Trophoblast cell (in vitro differentiated cells and primary cell): ENCODE measurements at regions not wholly inside any gene's neighbourhood (a gene's known extent, or its start where the extent isn't known, plus 50 kb on each side); places are given as distances from the start of the nearest gene placed in this dataset.
A peak's percentile ranks its signal among the peaks of the same experiment; 100 is the strongest.

Experiments
- DNase-seq, 2 donors: peaks; one replicate each; pipeline ENCODE4 v3.0.0-alpha.2; 2016
- H2AFZ ChIP-seq: 2 replicates; pipeline ENCODE4 v1.6.1; 2013; ENCODE audit warnings: low read length, moderate library complexity, mild to moderate bottlenecking; ENCODE audit not compliant: insufficient read depth, poor library complexity
- H2AK5ac ChIP-seq: 2 replicates; pipeline ENCODE4 v1.6.1; 2013; ENCODE audit warnings: mild to moderate bottlenecking, low read length
- H2BK120ac ChIP-seq: 2 replicates; pipeline ENCODE4 v1.6.1; 2013; ENCODE audit warnings: low read length, mild to moderate bottlenecking, moderate library complexity; ENCODE audit not compliant: insufficient read depth, poor library complexity
- H2BK12ac ChIP-seq: 2 replicates; pipeline ENCODE4 v1.6.1; 2013; ENCODE audit warnings: mild to moderate bottlenecking, low read length, moderate library complexity
- H2BK5ac ChIP-seq: 2 replicates; pipeline ENCODE4 v1.6.1; 2013; ENCODE audit warnings: low read length, low read depth, moderate library complexity, mild to moderate bottlenecking; ENCODE audit not compliant: poor library complexity
- H3K14ac ChIP-seq: 2 replicates; pipeline ENCODE4 v1.6.1; 2013; ENCODE audit warnings: mild to moderate bottlenecking, low read length
- H3K18ac ChIP-seq: 2 replicates; pipeline ENCODE4 v1.6.1; 2013; ENCODE audit warnings: mild to moderate bottlenecking, low read length
- H3K23ac ChIP-seq: 2 replicates; pipeline ENCODE4 v1.6.1; 2013; ENCODE audit warnings: low read length
- H3K27ac ChIP-seq: 2 replicates; pipeline ENCODE4 v1.5.1; 2013; ENCODE audit warnings: low read depth, mild to moderate bottlenecking, inconsistent platforms, low read length, moderate library complexity
- H3K27me3 ChIP-seq: 2 replicates; pipeline ENCODE4 v1.6.1; 2013; ENCODE audit warnings: inconsistent platforms, mild to moderate bottlenecking, low read length, moderate library complexity; ENCODE audit not compliant: insufficient read depth
- H3K36me3 ChIP-seq, 2 experiments: 1 replicate in 1 of 2; 2 replicates in 1 of 2; pipeline ENCODE4 v1.6.1; 2013; ENCODE audit warnings: low read length in 2 of 2, mild to moderate bottlenecking in 2 of 2, moderate library complexity in 1 of 2; ENCODE audit not compliant: insufficient read depth in 2 of 2, control insufficient read depth in 1 of 2
- H3K4ac ChIP-seq: 2 replicates; pipeline ENCODE4 v1.6.1; 2013; ENCODE audit warnings: low read depth, mild to moderate bottlenecking, low read length, moderate library complexity
- H3K4me1 ChIP-seq, 2 experiments: 1 replicate in 1 of 2; 2 replicates in 1 of 2; pipeline ENCODE4 v1.6.1; 2013; ENCODE audit warnings: low read length in 2 of 2, mild to moderate bottlenecking in 2 of 2, moderate library complexity in 1 of 2; ENCODE audit not compliant: insufficient read depth in 2 of 2, control insufficient read depth in 1 of 2
- H3K4me2 ChIP-seq: 2 replicates; pipeline ENCODE4 v1.6.1; 2013; ENCODE audit warnings: inconsistent platforms, mild to moderate bottlenecking, low read length, moderate library complexity
- H3K4me3 ChIP-seq: 2 replicates; pipeline ENCODE4 v1.5.1; 2013; ENCODE audit warnings: mild to moderate bottlenecking, low read depth, low read length, inconsistent platforms
- H3K79me1 ChIP-seq: one replicate; pipeline ENCODE4 v1.6.1; 2013; ENCODE audit warnings: low read length
- H3K79me2 ChIP-seq: 2 replicates; pipeline ENCODE4 v1.6.1; 2013; ENCODE audit warnings: low read length, mild to moderate bottlenecking; ENCODE audit not compliant: control insufficient read depth, insufficient read depth, poor library complexity
- H3K9ac ChIP-seq: 2 replicates; pipeline ENCODE4 v1.6.1; 2013; ENCODE audit warnings: mild to moderate bottlenecking, low read length
- H3K9me3 ChIP-seq: 2 replicates; pipeline ENCODE4 v1.6.1; 2013; ENCODE audit warnings: low read depth, mild to moderate bottlenecking, control low read depth, inconsistent platforms, low read length; ENCODE audit not compliant: insufficient read depth
- H4K12ac ChIP-seq: 2 replicates; pipeline ENCODE4 v1.6.1; 2013; ENCODE audit warnings: low read depth, mild to moderate bottlenecking, low read length, moderate library complexity
- H4K8ac ChIP-seq: 2 replicates; pipeline ENCODE4 v1.6.1; 2013; ENCODE audit warnings: low read depth, mild to moderate bottlenecking, low read length, moderate library complexity
- H4K91ac ChIP-seq: one replicate; pipeline ENCODE4 v1.6.1; 2013; ENCODE audit warnings: low read depth, mild to moderate bottlenecking, low read length, moderate library complexity
- WGBS: extraction: QIAGEN DNeasy Blood & Tissue Kit; methylation state at CpG from one replicate; pipeline ENCODE4 v1.1.7; 2013; ENCODE audit warnings: missing lambda C conversion rate; ENCODE audit not compliant: insufficient read length, insufficient coverage; ENCODE audit errors: extremely low coverage; 5-methylcytosine and 5-hydroxymethylcytosine counted together

- Histone ChIP-seq H3K4me1 (peaks cover 0 to 3% of the 10 kb centered on the region in 2 experiments), H4K91ac (no peak overlapping the region), H3K4me3 (no peak overlapping the region), H3K27me3 (no peaks in the 10 kb centered on the region), H2BK5ac (no peak overlapping the region), H3K23ac (no peak overlapping the region), H3K18ac (no peak overlapping the region), H3K36me3 (no peaks in the 10 kb centered on the region), H3K4ac (no peak overlapping the region), H2BK12ac (no peak overlapping the region), H3K9ac (no peak overlapping the region), H4K8ac (no peak overlapping the region), H3K9me3 (no peaks in the 10 kb centered on the region), H3K4me2 (peak overlapping the region; percentile 67), H3K27ac (no peak overlapping the region), H4K12ac (no peak overlapping the region), H2AFZ (peak overlapping the region; percentile 52), H3K79me1 (no peaks in the 10 kb centered on the region), H2AK5ac (no peak overlapping the region), H3K14ac (no peak overlapping the region), H3K79me2 (no peaks in the 10 kb centered on the region), H2BK120ac (no peak overlapping the region)
- DNase-seq: peak; percentile 36 to 74
- WGBS: no CpG with 5 or more reads among the region's 43 CpGs
These were observed 73.0 kb downstream of the TEX51 start for GRCh38 chr2:126971481-126972278.

- WGBS: no CpG with 5 or more reads among the region's 10 CpGs
- H4K91ac ChIP-seq: no peak overlapping the region
- no peak overlapping the region for H3K14ac ChIP-seq
These were observed 73.6 kb downstream of the TEX51 start for GRCh38 chr2:126972279-126972626.

GRCh38 chr2:126973745-126974144 is 75.1 kb downstream of the TEX51 start:
- H3K79me2 ChIP-seq: no peaks in the 10 kb centered on the region
- no peak overlapping the region for H3K18ac ChIP-seq
- H3K36me3 ChIP-seq: no peaks in the 10 kb centered on the region
- no peak overlapping the region for H2BK5ac ChIP-seq
- no peak overlapping the region for H2AK5ac ChIP-seq
- no CpG with 5 or more reads among the region's 2 CpGs for WGBS
- no peaks in the 10 kb centered on the region for H3K79me1 ChIP-seq
- no peak overlapping the region for H3K4me3 ChIP-seq
- H2BK12ac ChIP-seq: no peak overlapping the region
- H2BK120ac ChIP-seq: no peak overlapping the region
- no peak overlapping the region for H3K14ac ChIP-seq
- H3K4me2 ChIP-seq: no peak overlapping the region
- no peak for DNase-seq
- no peak overlapping the region for H3K9ac ChIP-seq
- no peak overlapping the region for H3K23ac ChIP-seq
- H3K27ac ChIP-seq: no peak overlapping the region
- H3K9me3 ChIP-seq: no peaks in the 10 kb centered on the region
- H3K4ac ChIP-seq: no peak overlapping the region
- no peak overlapping the region for H2AFZ ChIP-seq
- no peak overlapping the region for H4K12ac ChIP-seq
- H4K8ac ChIP-seq: no peak overlapping the region
- H3K27me3 ChIP-seq: no peaks in the 10 kb centered on the region
- H4K91ac ChIP-seq: no peak overlapping the region
- H3K4me1 ChIP-seq: peaks cover 0 to 3% of the 10 kb centered on the region in 2 experiments

More at GRCh38 chr2:126972279-126972626, 73.6 kb downstream of the TEX51 start:
- H3K4me3 ChIP-seq: no peak overlapping the region
- H3K9me3 ChIP-seq: no peaks in the 10 kb centered on the region
- DNase-seq: no peak
- H3K18ac ChIP-seq: no peak overlapping the region
- H3K4me2 ChIP-seq: no peak overlapping the region
- no peak overlapping the region for H4K12ac ChIP-seq
- H3K27me3 ChIP-seq: no peaks in the 10 kb centered on the region
- peaks cover 0 to 3% of the 10 kb centered on the region in 2 experiments for H3K4me1 ChIP-seq
- no peak overlapping the region for H2BK12ac ChIP-seq
- no peak overlapping the region for H4K8ac ChIP-seq
- no peaks in the 10 kb centered on the region for H3K79me1 ChIP-seq
- H3K27ac ChIP-seq: no peak overlapping the region
- no peak overlapping the region for H3K23ac ChIP-seq
- H2BK120ac ChIP-seq: no peak overlapping the region
- no peak overlapping the region for H2AFZ ChIP-seq
- H2AK5ac ChIP-seq: no peak overlapping the region
- no peak overlapping the region for H3K4ac ChIP-seq
- no peak overlapping the region for H3K9ac ChIP-seq
- H2BK5ac ChIP-seq: no peak overlapping the region
- H3K36me3 ChIP-seq: no peaks in the 10 kb centered on the region
- no peaks in the 10 kb centered on the region for H3K79me2 ChIP-seq

GRCh38 chr2:126975671-126976655 is 77.3 kb downstream of the TEX51 start:
- Histone ChIP-seq H3K23ac (no peak overlapping the region), H3K9ac (no peak overlapping the region), H2BK12ac (no peak overlapping the region), H4K91ac (no peak overlapping the region), H3K36me3 (no peaks in the 10 kb centered on the region), H2BK120ac (no peak overlapping the region), H2BK5ac (no peak overlapping the region), H3K14ac (no peak overlapping the region), H3K4me2 (no peak overlapping the region), H3K4me1 (peaks cover 0 to 3% of the 10 kb centered on the region in 2 experiments), H3K27ac (no peak overlapping the region), H3K79me1 (no peaks in the 10 kb centered on the region), H4K8ac (no peak overlapping the region), H4K12ac (no peak overlapping the region), H3K27me3 (no peaks in the 10 kb centered on the region), H3K4me3 (no peak overlapping the region), H3K9me3 (no peaks in the 10 kb centered on the region), H3K79me2 (no peaks in the 10 kb centered on the region), H3K18ac (no peak overlapping the region), H3K4ac (no peak overlapping the region), H2AK5ac (no peak overlapping the region), H2AFZ (no peak overlapping the region)
- DNase-seq: no peak
- no CpG with 5 or more reads among the region's 12 CpGs for WGBS
